ENCODE measurements at regions not wholly inside any gene's neighbourhood (a gene's known extent, or its start where the extent isn't known, plus 50 kb on each side); places are given as distances from the start of the nearest gene placed in this dataset.

DNA sequence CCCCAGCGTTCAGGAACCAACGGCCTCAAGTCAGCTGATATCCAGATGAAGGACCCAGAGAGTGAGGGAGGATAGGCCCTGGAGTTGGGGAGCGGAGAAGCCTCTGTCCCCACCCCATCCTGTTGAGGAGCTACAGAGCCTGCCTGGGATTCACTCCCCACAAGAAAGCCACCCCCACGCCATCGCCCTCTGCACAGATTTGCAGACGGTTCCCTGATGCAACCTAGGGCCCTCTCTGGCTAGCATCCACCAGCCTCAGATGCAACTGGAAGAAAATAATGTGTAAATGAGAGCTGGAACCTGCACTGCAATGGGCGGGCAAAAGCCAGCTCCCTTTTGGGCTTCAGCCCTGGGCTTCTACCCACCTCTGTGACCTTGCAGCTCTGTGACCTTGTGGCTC, 185.6 kb downstream of the BCOR start:
- DNase-seq (ENCODE audit: low read depth in 2 of 2) = no peak

DNA sequence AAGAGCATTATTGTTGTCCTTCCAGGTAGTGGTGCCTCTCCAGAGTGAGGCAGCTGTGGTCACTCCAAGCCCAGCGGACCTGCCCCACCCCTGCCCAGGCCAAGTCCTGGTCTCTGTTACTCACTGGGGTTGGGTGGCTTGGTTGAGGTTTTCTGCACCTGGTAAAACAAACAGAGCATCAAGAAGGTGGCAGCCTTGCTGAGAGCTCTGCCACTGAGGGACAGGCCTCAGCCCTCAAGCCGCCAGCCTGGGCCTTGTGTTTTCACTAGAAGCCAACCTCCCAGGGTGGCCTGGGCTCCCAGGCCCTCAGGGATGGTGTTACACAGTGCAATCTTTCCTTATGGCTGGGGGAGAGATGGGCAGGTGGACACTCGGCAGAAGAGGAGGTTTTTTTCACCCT, 182.7 kb downstream of the BCOR start:
- no peak for DNase-seq (ENCODE audit: low read depth in 2 of 2)

DNA sequence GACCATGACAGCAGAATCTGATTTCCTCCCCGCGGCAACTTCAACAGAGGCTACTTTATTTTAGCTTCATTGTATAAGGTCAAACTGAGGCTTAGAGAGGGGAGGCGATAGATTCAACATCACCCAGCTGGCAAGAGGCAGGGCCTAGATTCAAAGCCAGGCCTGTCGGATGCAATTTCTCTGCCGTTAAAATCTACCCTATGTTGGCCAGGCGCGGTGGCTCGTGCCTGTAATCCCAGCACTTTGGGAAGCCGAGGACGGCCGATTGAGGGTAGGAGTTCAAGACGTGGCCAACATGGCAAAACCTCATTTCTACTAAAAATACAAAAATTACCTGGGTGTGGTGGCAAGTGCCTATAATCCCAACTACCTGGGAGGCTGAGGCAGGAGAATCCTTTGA, 182.2 kb downstream of the BCOR start:
- DNase-seq (ENCODE audit: low read depth in 2 of 2) = no peak

DNA sequence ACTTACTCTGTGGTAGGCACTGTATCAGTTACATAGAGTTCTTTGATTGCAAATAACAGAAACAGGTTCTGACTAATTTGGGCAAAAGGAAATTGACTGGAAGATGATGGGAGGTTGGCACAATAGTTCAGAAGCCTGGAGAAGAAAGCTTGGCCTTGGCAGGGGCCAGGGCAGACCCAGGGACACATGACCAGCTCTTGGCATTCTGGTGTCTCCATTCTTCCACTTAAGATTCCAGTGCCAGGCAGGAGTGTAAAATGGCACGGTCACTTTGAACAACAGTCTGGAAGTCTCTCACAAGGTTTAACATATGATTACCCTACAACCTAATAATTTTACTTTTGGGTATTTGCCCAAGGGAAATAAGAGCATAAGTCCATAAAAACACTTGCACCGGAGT, 175.9 kb downstream of the BCOR start:
- no peak for DNase-seq (ENCODE audit: low read depth in 2 of 2)

DNA sequence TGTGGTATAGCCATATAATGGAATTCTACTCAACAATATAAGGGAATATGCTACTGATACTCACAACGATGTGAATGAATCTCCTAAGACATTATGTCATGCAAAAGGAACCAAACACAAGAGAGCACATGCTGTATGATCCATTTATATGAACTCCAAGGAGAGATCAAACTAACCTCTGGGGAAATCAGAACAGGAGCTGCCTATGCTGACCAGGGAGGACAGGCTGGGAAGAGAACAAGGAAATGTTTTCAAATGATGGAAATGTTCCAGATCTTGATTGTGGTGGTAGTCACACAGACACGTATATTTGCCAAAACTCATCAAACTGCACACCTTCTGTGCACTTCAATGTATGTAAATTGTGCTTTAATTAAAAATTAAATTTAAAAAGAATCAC, 175.3 kb downstream of the BCOR start:
- no peak for DNase-seq (ENCODE audit: low read depth in 2 of 2)

DNA sequence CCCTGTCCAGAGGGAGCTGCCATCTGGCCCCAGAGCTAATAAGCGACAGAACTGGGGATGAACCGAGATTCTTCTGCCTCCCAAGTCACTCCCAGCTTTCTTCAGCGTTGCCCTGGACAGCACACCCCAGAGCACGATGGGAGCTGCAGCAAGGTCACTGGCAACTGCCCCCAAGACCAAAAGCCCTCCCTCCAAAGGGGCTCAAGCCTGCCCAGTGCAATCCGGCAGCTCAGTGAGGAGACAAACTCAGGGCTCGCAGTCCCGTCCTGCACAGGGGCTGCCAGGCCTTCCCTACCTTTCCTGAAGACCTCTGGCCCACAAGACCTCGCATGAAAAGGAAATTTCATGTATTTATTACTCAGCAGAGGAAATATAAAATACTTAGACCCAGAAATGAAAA, 174.8 kb downstream of the BCOR start:
- no peak for DNase-seq (ENCODE audit: low read depth in 2 of 2)

DNA sequence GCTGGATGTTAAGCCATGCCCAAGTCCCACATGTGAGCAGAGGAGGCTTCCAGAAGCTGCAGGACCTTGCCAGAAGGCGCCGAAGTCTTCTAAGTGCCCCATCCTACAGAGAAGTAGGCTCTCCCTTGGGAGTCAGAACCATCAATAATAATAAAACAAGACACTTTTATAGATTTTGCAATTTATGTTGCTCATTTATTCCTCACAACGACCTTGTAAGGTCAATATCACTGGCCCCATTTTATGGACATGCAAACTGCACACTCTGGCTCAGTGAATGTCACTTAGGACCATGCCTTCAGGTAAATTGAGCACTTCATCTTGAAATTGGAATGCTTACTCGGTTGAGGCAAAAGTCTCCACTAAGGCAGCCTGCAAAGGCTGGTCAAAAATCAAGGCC, 170.4 kb downstream of the BCOR start:
- DNase-seq (ENCODE audit: low read depth in 2 of 2) = no peak

DNA sequence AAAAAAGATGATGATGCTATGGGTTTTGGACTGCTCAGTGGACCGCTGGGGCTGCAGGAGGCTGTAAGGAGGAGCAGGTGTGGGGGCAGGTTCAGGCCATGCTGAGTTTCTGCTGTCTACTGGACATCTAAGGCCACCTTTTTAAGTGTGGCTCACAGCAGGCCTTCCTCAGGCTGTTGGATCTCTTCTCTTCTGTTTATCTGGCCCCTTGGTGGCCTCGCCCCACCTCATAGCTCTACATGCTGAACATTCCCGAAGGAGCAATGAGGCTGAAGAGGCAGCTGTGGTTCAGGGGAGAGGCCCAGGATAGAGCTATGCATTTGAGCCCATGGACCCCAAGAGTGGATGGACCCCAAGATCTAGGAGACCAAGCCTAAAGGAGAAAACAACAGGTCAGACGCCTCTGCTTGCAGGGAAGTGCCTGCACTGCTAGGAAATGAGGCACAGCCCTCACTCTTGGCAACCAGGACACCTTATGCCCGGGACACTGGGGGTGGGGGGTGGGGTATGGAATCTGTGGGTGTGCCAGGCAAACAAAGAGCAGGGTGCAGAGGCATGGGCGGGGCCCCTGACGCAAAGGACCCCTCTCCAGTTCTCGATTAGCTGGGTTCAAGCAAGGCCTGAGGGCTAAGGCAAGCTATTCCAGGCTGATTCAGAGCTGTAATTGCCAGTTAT, 168.9 kb downstream of the BCOR start:
- DNase-seq (ENCODE audit: low read depth in 2 of 2) = no peak

DNA sequence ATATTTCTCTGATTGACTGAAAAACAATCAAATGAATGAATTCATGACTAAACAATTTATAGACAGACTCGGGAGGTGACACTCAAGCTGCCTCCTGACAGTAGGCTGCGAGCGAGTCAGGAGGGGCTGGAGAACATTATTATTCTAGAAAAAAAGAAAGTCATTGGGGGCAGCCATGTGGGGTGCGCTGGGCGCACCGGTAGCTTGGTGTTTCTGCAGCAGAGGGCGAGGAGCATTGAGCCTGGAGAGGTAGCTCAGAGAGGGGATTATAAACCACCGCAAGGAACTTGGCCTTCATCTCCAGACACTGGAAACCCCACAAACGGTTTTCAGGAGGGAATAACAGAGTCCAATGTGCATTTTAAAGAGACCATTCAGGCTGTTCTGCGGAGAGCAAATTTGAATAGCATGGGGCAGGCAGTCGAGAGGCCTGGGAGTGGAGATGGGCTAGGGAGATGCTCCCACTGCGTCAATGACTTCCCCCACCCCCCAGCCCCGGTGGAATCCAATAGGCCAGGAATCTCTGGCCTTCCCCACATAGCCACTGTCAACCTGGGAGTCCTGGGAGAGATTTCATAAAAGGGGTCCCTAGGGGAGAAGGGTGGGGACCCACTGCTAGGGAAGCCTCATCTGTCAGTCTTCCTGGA, 168.3 kb downstream of the BCOR start:
- no peak for DNase-seq (ENCODE audit: low read depth in 2 of 2)

DNA sequence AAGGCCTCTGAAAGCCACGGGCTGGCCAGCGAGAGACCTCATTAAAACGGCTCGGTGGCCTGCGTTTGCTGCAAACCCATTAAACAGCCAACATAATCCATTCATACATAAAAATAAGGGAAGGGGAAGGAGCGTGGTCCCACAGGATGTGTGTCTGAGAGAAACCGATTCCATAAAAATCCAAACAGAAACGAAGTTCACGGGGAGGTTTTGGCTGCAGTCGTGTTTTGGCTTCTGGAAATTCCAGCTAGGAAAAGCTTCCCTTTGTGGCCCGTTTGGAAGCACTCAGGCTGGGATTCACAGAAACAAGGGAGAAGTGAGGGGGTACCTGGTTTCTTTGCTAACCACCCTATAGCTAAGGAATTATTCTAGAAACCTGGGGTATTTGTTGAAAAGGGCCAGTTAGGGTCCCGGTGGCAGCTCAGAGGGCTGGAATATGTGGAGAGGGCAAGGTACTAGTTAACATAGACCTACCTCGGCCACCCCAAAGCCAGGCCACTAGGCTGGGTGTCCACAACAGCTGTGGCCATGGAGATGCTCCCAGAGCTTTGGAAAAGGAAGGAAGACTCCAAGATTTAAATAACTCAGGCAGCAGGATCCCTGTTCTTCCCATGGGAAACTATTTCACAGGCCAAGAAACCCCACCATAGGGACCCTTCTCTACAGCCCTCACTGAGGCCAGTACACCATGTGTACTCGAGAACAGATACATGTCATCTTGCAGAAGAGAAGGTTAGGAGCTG, 166.8 kb downstream of the BCOR start:
- no peak for DNase-seq (ENCODE audit: low read depth in 2 of 2)

DNA sequence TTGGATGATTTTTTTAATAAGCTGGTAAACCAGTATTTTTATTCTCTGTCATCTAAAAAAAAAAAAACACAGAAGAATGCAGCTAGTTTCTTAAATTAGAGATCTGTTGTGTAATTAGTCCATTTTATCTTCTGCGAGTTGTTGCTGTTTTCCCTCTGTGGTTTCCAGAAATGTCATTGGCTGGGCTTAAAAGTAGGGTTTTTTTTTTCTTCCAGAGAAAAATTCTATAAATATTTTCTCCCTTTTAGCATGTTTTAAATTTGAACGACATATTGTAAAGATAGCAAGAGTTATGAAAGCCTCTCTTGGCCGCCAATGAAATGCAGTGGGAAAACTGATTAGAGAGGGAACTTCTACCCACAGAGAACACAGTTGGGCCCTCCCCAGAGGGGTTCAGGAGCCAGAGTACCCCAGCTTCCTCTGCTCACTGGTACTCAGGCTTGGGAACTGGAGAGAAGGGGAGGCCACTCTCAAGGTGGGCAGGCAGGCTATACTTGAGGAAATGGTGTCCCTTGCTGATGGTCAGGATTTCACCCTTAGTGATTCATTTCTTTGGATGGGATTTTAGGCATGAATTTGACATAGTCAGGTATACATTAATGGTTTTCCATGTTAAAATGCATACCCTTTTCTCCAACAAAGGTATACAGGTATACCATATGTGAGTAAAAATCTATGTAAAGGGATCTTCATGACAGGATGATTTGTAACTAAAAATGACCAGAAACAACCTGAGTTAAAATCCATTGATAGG, 166.1 kb downstream of the BCOR start:
- no peak for DNase-seq (ENCODE audit: low read depth in 2 of 2)

DNA sequence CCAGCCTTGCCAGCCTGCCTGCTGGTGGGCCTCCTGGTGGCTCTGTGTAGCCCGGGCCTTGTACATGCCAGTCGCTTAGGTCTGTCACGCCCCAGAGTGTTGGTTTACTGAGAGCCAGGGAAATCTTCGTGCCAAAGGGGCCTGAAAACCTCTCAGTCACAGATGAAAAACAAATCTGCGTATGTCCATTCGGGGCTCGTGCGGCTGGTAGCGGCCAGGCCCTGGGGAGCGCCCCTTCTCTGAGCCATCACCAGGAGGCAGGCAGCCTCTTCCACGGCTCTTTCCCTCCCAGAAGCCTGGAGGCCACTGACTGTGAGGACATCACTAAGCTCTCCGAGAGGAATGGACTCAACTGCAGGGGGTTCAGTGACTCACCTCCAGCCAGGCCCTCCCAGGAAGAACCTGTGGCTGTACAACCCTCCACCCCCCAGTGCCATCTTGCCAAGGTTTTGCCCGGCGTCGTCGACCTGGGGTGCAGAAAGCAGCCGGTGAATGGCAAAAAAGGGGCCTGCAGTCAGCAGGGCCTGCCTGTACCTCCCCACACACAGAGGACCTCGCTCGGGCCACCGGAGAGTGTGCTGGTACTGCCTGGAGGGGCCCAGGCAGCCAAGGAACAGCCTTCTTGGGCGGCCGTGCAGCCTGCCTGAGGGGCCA, 162.2 kb downstream of the BCOR start:
- no peak for DNase-seq (ENCODE audit: low read depth in 2 of 2)

DNA sequence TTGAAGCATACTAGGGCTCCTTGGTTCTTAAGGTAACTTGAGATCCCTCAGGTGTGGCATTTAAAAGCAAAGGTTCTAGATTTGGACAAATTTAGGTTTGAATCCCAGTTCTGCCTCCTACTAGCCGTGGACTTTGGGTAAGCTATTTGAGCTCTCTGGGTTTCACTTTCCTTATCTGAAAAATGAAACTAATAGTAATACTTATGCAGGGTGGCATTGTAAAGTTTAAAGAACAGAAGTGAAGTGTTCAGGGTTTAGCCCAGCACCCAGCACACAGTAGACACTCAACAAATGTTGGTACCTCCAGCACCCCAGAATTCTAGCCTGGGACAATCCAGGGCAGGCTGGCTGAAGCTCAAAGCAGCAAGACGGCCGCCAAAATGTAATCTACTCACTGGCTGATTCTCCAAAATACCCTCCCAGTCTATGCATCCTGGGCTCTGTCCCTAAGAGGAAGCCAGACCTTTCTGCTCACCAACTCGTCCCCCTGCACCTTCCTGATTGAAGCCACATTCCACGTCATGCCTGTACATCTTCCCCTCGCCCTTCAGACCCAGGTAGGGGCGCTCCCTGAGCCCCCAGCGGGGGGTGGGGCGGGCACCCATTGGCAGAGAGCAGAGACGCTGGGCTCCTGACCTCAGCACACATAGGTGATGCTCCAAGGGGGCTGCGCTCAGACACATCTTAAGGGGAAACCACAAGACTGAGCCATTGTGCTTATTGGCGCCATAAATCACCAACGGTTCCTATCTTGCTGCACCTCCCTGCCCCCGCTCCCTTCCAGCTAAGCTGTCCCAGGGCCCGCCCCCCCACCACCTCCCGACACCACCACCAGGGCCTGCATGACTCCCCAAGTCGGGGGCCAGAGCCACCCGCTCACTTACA, 160.6 kb downstream of the BCOR start:
- no peak for DNase-seq (ENCODE audit: low read depth in 2 of 2)

DNA sequence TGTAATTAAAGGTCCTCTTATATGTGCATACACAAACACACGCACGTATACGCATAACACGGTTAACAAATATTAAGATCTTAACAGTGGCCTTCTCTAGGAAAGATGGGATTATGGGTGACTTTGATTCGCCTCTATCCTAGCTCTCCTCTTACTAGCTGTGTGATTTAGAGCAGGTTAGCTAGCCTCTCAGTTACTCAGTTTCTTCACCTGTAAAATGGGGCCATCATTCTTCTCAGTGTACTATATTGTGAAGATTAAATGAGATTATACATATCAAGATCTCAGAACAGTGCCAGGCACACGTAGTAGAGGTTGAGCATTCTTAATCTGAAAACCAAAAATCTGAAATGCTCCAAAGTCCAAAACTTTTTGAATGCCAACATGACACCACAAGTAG, 159.3 kb downstream of the BCOR start:
- no peak for DNase-seq (ENCODE audit: low read depth in 2 of 2)

DNA sequence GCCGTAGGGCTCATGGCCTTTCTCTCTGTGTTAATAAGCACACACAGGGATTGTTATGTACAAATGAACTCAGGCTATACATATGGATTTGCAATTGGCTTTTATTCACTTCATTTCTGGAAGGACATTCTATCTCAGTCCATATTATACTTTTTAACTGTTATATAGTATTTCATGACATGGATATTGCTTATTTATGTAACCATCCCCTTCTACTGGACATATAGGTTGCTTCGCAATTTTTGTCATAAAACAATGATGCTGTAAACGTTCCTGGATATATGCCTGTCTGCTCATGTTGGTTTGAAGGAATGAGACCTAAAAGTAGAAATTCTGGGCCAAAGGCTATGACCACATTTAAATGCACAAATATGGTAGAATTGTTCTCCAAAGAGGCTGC, 158.1 kb downstream of the BCOR start:
- no peak for DNase-seq (ENCODE audit: low read depth in 2 of 2)

DNA sequence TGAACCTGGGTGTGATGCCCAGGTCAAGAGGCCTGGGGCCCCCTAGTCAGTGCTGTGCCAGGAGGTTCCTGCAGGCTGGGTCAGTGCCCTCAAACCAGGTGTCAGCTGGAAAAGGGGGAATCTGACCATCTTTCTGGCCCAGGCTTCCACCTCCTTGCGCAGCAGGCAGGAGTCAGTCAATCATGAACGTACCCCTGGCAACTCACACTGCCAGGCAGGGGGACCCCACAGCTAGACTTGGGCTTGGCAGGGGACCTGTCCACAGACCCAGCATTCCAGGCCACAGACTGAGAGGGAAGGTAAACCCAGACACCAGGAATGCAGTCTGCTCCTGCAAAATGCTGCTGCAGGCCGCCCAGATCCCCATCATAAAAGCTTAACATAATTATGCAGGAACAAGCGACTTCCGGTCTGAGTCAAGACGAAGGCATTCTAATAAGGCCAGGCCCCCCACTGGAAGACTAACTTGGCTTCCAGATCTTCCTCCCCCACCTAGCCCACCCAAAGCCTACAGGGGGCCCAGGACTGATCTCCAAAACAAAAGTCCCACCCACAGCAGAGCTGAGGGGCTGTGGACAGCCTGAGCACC, 156.3 kb downstream of the BCOR start:
- DNase-seq (ENCODE audit: low read depth in 2 of 2) = no peak

DNA sequence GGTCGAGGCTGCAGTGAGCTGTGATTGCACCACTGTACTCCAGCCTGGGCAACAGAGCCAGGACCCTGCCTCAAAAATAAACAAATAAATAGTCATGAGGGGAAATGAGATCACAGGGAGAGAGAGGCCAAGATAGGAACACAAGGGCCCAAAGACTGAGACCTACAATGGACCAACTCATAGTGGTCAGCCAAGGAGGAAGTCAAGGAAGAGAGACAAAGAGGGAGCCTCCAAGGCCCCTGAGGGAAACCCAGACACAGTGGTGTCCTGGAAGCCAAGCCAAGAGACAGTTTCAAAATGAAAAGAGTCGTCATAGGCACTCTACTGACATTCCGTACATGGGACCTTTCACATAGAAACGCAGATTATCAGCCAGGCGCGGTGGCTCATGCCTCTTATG, 153.3 kb downstream of the BCOR start:
- DNase-seq (ENCODE audit: low read depth in 2 of 2) = no peak

DNA sequence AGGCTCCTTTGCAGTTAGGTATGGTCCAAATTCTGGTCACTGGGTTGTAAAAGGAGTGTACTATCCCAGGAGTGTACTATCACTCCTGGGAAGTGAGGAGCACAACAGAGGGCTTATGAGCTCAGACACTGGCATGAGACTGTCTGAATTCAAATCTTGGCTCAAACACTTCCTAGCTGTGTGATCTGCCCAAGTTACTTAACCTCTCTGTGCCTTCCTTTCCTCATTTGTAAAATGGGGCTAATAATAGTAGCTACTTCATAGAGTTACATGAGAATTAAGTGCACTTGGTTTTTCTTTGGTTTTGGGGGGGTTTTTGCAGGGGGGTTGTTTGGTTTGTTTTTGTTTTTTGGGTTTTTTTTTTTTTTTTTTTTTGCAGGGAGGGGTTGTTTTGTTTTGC, 152.0 kb downstream of the BCOR start:
- no peak for DNase-seq (ENCODE audit: low read depth in 2 of 2)

DNA sequence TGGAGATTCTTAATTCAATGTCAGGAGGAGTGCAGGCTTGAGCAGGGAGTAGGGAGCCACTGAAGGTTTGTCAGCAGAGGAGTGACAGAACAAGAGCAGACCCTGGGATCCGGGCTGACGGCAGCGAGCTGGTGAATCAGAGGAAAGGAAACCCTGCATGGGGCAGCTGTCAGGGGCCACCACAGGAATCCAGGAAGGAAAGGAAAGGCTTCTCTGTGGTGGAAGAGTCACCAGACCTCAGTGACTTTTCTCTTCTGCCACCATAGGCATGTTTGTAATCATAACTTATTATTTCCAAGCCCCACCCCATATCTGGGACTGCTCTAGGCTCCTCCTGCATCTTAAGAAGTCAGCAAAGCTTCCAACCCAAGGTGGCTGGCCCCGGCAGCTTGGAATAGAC, 150.9 kb downstream of the BCOR start:
- DNase-seq (ENCODE audit: low read depth in 2 of 2) = no peak

DNA sequence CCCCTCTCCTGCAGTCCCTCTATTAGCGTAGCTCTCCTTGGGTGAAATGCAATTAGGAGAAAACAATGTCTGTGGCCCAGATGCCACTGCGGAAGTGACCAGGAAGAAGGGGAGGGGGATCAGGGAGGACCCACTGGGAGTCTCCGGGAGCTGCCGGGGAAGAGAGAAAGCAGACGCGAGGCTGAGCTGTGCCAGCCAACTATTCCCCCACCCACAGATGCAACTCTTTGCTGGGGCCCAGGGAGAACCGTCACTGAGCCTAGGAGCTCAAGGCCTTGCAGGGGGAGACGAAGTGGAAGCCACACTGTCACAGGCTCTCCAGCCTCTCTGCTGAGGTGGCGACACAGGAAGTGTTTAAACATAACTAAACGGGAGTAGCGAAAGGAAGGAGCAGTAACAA, 149.2 kb downstream of the BCOR start:
- DNase-seq (ENCODE audit: low read depth in 2 of 2) = no peak

All from activated CD4-positive, alpha-beta T cell treated with anti-CD3 and anti-CD28 coated beads for 24 hours (primary cell).